Immature natural killer cell (primary cell): ENCODE measurements at regions not wholly inside any gene's neighbourhood (a gene's known extent, or its start where the extent isn't known, plus 50 kb on each side); places are given as distances from the start of the nearest gene placed in this dataset.

Experiments
- DNase-seq, 3 donors: peaks; one replicate each; pipeline ENCODE4 v3.0.0; 2022; ENCODE audit warnings: mixed read lengths in 1 of 3
- H3K27ac Mint-ChIP-seq, 6 donors: one replicate each; pipeline ENCODE4 v1.8.0; 2020; ENCODE audit warnings: mixed read lengths in 6 of 6, mild to moderate bottlenecking in 5 of 6, inconsistent platforms in 4 of 6, moderate library complexity in 3 of 6
- H3K27me3 Mint-ChIP-seq, 3 donors: one replicate each; pipeline ENCODE4 v1.8.0; 2020 to 2021; ENCODE audit warnings: low read depth in 3 of 3, mild to moderate bottlenecking in 3 of 3, mixed read lengths in 3 of 3, moderate library complexity in 3 of 3, inconsistent platforms in 1 of 3
- H3K36me3 Mint-ChIP-seq, 3 donors: one replicate each; pipeline ENCODE4 v1.8.0; 2020; ENCODE audit warnings: mixed read lengths in 3 of 3, inconsistent platforms in 2 of 3, mild to moderate bottlenecking in 2 of 3
- H3K4me1 Mint-ChIP-seq, 2 donors: one replicate each; pipeline ENCODE4 v1.8.0; 2020; ENCODE audit warnings: inconsistent platforms in 2 of 2, mild to moderate bottlenecking in 2 of 2, mixed read lengths in 2 of 2, moderate library complexity in 1 of 2
- H3K4me3 Mint-ChIP-seq, 5 donors: one replicate each; pipeline ENCODE4 v1.8.0; 2020; ENCODE audit warnings: mild to moderate bottlenecking in 5 of 5, mixed read lengths in 5 of 5, inconsistent platforms in 3 of 5, moderate library complexity in 3 of 5
- H3K9me3 Mint-ChIP-seq, 6 donors: one replicate each; pipeline ENCODE4 v1.8.0; 2020; ENCODE audit warnings: mild to moderate bottlenecking in 6 of 6, mixed read lengths in 6 of 6, inconsistent platforms in 4 of 6, moderate library complexity in 3 of 6

DNA sequence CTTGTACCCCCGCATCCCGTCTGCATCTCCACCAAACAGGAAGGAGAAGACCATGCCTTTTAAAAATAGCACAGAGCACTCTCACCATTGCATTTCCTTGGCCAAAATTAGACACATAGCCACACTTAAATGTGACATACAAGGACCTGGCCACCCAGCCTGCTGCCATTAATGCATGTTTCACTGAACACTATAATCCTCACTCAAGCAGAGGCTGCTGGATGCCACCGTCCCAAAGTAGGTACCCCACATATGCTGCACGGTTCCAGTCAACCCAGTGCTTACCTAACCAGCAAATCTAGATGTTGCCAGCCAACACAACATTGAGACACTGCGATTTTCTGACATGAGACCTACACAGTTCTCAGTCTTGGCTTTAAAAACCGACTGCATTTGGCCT is 107.7 kb downstream of the ADSS2 start:
- Mint-ChIP-seq H3K9me3 (no peaks in the 10 kb centered on the region), H3K4me1 (peaks cover 7 to 10% of the 10 kb centered on the region in 2 donors), H3K36me3 (peaks cover 0 to 4% (median 3%) of the 10 kb centered on the region in 3 donors), H3K27ac (no peak overlapping the region), H3K4me3 (no peak overlapping the region), H3K27me3 (peaks cover 0 to 6% (median 5%) of the 10 kb centered on the region in 3 donors)
- no peak for DNase-seq

DNA sequence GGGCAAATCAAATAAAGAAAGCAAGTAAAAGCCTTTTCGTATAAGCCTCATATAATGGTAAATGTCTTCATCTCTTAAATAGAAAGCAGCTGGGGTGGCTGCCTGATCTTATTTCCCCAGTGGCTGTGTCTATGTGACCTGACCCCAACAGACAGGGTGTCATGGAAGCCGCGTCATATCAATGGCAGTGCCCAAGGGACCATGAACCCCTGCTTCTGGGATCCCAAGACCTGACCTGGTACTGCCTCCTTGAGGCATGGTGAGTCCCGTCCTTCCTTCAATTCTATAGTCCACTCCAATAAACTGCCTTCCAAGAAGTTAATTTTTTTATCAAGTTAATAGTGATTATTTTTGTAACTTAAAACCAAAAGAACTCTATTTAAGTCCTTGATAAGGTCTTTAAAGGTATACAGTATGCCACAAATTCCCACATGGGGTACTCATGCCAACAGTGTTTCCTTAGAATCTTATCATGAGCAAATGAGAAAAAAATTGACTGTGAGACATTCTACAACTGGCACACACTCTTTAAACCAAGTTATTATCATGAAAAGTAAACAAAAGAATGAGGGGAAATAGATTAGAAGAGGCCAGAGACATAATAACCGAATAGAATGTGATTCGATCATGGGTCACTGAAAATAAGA is 104.6 kb downstream of the ADSS2 start:
- DNase-seq = no peak
- Mint-ChIP-seq H3K36me3 (peaks cover 0 to 8% (median 6%) of the 10 kb centered on the region in 3 donors), H3K27ac (no peak overlapping the region), H3K4me3 (no peak overlapping the region), H3K27me3 (peaks cover 2 to 8% (median 4%) of the 10 kb centered on the region in 3 donors), H3K4me1 (peaks cover under 1 to 2% of the 10 kb centered on the region in 2 donors), H3K9me3 (no peaks in the 10 kb centered on the region)

DNA sequence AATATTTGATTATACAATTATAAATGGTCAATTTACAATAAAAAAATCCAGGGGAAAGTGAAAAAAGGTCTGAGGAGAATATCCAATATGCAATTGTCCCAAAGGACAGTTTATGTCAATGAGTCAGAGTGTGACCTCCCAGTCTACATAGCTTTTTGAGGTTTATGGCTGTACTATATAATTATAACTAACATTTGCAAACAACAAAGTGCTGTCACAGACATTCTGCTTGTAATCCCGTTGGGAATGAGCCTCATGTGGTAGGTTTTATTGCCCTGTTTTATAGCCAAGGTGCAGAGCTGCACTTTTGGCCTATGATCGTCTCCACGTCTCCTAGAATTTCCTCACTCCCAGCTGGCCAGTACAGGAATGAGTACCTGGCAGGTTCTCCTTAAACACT is 103.8 kb downstream of the ADSS2 start:
- Mint-ChIP-seq H3K4me3 (no peak overlapping the region), H3K36me3 (peaks cover 0 to 8% (median 6%) of the 10 kb centered on the region in 3 donors), H3K27ac (no peak overlapping the region), H3K9me3 (no peaks in the 10 kb centered on the region), H3K27me3 (peaks cover 2 to 8% (median 5%) of the 10 kb centered on the region in 3 donors), H3K4me1 (peaks cover 0 to 2% of the 10 kb centered on the region in 2 donors)
- DNase-seq = no peak

DNA sequence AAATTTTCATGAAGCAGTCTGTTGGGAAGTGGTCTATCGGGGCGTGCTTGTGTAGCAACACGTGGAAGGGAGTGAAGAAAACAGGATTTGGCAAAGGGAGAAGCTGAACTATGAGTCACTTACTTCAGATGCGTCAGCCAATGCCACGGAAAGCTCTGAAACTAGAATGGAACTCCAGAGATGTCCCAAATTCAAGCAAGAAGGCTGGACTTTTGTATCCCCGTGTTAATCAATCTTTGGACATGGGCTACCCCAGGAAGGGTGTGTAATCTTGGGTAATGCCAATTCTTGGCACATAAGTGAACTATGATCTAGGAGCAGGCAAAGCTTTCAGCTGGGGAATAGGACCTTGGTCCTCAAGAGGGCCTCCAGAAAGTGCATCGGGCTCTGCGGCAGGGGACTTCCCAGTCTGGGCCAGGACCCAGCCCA is 102.6 kb downstream of the ADSS2 start:
- Mint-ChIP-seq H3K27ac (no peak overlapping the region), H3K4me1 (peaks cover 0 to 2% of the 10 kb centered on the region in 2 donors), H3K9me3 (no peaks in the 10 kb centered on the region), H3K4me3 (no peak overlapping the region), H3K36me3 (peaks cover 0 to 8% (median 6%) of the 10 kb centered on the region in 3 donors), H3K27me3 (peaks cover 2 to 5% (median 5%) of the 10 kb centered on the region in 3 donors)
- no peak for DNase-seq

DNA sequence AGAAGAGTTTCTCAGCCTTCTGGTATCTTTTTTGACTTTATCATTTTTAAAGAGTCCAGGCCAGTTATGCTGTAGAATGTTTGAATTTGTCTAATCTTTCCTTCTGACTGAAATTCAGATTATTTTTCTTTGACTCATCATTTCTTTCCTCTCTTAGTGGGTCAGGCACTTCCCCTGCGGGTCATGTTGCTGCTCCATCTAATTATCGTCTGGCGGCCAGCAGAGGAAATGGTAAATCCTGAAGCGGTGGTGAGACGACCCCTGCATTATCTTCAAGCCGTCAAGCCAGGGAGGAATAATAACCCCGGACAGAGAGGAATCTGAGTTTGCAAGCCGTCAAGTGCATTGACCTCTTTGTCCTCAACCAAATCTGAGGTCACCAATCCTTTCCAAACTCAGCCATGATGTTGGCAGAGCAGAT is 102.1 kb downstream of the ADSS2 start:
- no peak overlapping the region for H3K27ac Mint-ChIP-seq
- H3K27me3 Mint-ChIP-seq = peaks cover 2 to 5% (median 5%) of the 10 kb centered on the region in 3 donors
- DNase-seq = no peak
- peaks cover 0 to 2% of the 10 kb centered on the region in 2 donors for H3K4me1 Mint-ChIP-seq
- no peaks in the 10 kb centered on the region for H3K9me3 Mint-ChIP-seq
- no peak overlapping the region for H3K4me3 Mint-ChIP-seq
- H3K36me3 Mint-ChIP-seq = peaks cover 0 to 8% (median 6%) of the 10 kb centered on the region in 3 donors

DNA sequence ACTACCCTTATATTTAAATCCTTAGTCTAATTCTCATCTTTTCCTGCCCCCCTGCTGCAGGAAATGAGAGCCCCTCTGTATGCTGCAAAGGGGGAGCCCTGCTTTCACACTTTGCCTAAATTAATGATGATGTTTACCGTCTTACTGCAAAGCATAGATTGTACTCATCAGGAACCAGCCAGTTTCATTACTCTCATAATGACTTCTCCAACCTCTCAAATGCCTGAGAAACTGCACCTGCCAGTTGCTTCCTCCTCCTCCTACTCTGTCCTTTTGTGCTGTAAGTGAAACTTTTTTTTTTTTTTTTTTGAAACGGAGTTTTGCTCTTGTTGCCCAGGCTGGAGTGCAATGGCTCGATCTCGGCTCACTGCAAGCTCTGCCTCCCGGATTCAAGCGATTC is 101.7 kb downstream of the ADSS2 start:
- no peak overlapping the region for H3K4me3 Mint-ChIP-seq
- peaks cover 0 to 8% (median 6%) of the 10 kb centered on the region in 3 donors for H3K36me3 Mint-ChIP-seq
- peaks cover 4 to 5% of the 10 kb centered on the region in 2 donors for H3K4me1 Mint-ChIP-seq
- no peak overlapping the region for H3K27ac Mint-ChIP-seq
- no peak for DNase-seq
- H3K9me3 Mint-ChIP-seq = no peaks in the 10 kb centered on the region
- peaks cover 2 to 5% (median 5%) of the 10 kb centered on the region in 3 donors for H3K27me3 Mint-ChIP-seq

DNA sequence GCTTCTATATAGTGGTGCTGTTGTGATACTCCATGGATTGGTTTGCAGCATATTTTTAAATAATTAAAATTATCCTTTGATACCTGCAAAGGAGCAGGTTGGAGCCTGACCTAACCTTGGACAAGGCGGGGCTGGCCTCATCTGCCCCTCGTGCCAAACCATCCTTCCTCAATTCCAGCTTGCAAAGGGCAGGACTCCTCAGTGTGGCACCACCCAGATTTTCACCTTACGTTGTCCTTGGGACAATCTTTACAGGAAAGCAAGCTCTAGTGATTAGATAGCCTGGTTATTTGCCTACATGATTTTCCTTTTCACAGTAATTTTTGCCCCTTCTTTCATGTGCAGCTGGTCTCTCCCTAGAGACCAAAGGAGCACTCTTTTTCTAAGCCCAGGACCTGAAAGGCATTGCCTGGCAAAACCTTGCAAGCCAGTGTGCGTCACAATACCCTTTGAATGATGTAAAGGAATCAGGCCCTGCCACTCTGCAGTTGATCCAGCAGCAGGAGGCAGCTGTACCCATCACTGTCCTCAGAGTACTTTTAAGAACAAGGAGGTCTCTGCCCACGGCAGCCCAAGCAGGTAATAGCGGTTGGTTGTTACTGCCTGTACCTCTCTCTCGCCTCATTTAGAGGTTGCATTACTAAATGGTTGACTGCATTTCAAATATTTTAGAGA is 99.4 kb downstream of the ADSS2 start:
- Mint-ChIP-seq H3K4me1 (peaks cover 5 to 7% of the 10 kb centered on the region in 2 donors), H3K4me3 (no peak overlapping the region), H3K36me3 (peaks cover 0 to 4% (median 3%) of the 10 kb centered on the region in 3 donors), H3K27me3 (peaks cover 2 to 4% (median 2%) of the 10 kb centered on the region in 3 donors), H3K27ac (peak overlapping the region in 2 of 6 donors; percentile 13 to 51), H3K9me3 (no peaks in the 10 kb centered on the region)
- no peak for DNase-seq

DNA sequence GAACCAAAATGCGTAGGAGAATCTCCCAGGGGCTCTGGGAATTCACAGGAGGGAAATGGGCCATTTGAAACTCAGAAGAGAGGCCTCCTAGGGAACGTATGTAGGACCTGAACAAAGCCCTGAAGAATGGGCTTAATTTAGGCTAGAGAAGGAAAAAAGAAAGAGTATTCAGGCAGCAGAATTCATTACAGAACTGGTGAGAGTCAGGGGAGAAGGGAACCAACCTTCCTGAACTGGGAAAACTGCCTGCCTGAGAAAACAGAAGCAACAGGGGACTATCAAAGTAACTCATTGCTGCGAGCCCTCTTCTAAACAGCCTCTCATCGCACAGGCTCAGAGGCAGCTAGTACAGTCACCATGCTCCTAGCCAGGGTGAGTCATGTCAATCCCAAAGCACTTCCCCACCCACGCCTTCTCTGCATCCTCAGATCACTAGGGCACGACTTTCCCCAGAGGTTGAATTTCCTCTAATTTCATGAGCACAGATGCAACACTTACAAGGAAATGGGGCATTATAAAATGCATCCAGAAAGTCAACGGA is 98.1 kb downstream of the ADSS2 start:
- Mint-ChIP-seq H3K27me3 (peaks cover 2 to 4% (median 2%) of the 10 kb centered on the region in 3 donors), H3K36me3 (peaks cover 0 to 4% (median 3%) of the 10 kb centered on the region in 3 donors), H3K9me3 (no peaks in the 10 kb centered on the region), H3K4me3 (no peak overlapping the region), H3K27ac (no peak overlapping the region), H3K4me1 (peaks cover 5 to 7% of the 10 kb centered on the region in 2 donors)
- no peak for DNase-seq

DNA sequence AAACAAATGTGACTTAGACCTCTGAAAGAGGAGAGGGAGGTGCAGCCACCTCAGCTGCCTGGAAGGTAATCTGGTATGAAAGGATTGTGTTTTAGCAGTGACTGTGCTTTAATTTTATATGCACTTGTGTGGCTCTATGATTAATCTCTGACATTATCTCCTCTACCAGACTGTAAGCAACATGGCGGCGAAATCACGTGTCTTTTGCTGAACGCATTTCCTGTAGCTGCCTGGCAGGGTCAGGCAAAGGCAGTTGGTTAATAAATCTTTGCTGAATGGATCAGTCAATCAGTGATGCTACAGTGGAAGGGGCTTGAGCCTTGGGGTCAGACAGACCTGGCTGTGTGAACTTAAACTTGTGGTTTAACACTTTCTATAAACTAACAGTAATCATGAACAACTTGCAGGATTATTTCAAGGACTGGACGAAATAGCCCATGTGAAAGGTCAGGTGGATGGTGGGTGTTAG is 96.9 kb downstream of the ADSS2 start:
- Mint-ChIP-seq H3K27ac (no peak overlapping the region), H3K4me3 (no peak overlapping the region), H3K27me3 (peaks cover 2% of the 10 kb centered on the region in 3 donors), H3K36me3 (peaks cover 0 to 4% (median 3%) of the 10 kb centered on the region in 3 donors), H3K9me3 (no peaks in the 10 kb centered on the region), H3K4me1 (peaks cover 5 to 7% of the 10 kb centered on the region in 2 donors)
- DNase-seq = no peak

DNA sequence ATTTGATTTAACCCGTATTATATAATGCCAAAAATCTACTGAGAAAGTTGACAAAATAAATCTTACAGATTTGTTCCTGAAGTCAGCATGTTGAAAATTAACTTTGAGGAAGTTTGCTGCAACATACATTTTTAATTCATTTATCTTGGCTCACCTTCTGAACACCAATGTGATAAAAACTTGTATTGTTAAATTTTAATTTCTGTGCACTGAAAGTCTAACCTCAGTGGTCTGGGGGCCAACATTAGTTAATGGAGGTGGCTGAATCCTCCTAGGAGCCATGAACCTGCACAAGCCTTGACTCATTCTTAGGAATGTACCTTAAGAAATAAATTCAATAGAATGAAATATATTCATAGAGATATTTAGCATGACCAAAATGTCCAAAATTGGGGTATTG is 95.3 kb downstream of the ADSS2 start:
- DNase-seq = no peak
- no peak overlapping the region for H3K4me3 Mint-ChIP-seq
- H3K27ac Mint-ChIP-seq = no peak overlapping the region
- no peaks in the 10 kb centered on the region for H3K36me3 Mint-ChIP-seq
- H3K9me3 Mint-ChIP-seq = no peaks in the 10 kb centered on the region
- H3K27me3 Mint-ChIP-seq = peaks cover 2 to 4% (median 2%) of the 10 kb centered on the region in 3 donors
- peaks cover 5% of the 10 kb centered on the region in 2 donors for H3K4me1 Mint-ChIP-seq
